Left colon (tissue), 2 donors: ENCODE measurements at regions not wholly inside any gene's neighbourhood (a gene's known extent, or its start where the extent isn't known, plus 50 kb on each side); places are given as distances from the start of the nearest gene placed in this dataset.
"Not testable (repeated sequence)": the region's sequence is repeated elsewhere in the genome, so short reads cannot be mapped to it uniquely, and the experiment has no call there.

Experiments
- ATAC-seq: fragments of 200-7000 bp; cut with Tn5 transposase; one replicate; pipeline ENCODE4 v1.9.1; 2020; ENCODE audit warnings: mild to moderate bottlenecking, moderate library complexity
- DNase-seq, 2 donors: peaks; one replicate each; pipeline ENCODE4 v3.0.0-alpha.2; 2020
- intact Hi-C, 2 donors: fragments of 100-400 bp; cut with DNase I in 1 of 2; cut with micrococcal nuclease in 1 of 2; formaldehyde crosslinking; loops; one replicate each; pipeline versions ENCODE4 v1.11.2 to v1.14.0; 2022; cut with DNase I, micrococcal nuclease
- donor health status: DM: no; HTN: no; CAD: no.
- donor health status: DM: yes; HTN: yes; CAD: no.

DNA sequence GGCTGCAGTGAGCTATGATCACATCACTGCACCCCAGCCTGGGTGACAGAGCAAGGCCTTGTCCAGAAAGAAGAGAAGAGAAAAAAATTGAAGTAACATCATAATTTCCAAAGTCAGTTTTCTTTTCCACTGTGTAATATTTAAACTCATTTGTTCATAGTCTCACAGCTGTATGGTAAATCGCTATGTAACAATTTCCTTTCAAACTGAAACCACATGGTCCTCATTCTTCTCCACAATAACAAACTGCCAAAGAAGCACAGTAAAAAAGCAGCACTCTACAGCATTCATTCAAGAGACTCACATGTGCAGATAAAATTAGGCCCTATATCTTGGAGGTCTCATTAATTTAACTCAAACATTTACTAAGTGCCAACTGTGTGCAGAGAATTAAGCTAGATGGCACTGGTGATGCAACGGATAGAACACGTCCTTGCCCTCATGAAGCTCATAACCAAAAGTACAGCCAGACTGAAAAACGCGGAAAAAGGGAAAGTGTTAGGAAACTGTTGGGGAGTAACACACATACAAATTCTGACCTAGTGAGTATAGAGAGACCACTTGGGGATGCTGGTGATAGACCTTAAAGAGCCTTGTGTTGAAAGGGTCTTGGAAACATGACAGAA, 174.0 kb upstream of the KCTD7 start:
- no peak for ATAC-seq
- intact Hi-C loops, result no loop called here
- DNase-seq, result no peak

DNA sequence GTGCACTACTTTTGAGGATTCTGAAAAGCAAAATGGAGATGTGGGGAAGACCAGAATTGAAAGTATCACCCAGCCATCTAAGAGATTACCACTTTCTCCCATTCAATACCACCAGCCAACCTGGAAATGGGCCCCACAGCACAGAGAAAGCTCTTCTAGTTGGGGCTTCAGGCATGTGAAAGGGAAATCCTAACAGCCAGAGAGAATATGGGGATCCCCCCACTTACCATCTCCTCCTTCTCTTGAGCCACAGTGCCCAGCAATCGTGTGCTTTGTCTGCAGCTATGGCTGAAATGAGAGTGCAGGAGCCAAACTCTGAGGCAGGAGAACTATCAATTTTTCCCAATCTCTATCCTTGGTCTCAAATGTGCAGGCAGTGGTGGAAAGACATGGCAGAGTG, 173.2 kb upstream of the KCTD7 start:
- DNase-seq, intact Hi-C loops, ATAC-seq: not testable (repeated sequence)

- DNase-seq, intact Hi-C loops, ATAC-seq: not testable (repeated sequence)
Observed at GRCh38 chr7:66456431-66456830, 172.2 kb upstream of the KCTD7 start.

DNA sequence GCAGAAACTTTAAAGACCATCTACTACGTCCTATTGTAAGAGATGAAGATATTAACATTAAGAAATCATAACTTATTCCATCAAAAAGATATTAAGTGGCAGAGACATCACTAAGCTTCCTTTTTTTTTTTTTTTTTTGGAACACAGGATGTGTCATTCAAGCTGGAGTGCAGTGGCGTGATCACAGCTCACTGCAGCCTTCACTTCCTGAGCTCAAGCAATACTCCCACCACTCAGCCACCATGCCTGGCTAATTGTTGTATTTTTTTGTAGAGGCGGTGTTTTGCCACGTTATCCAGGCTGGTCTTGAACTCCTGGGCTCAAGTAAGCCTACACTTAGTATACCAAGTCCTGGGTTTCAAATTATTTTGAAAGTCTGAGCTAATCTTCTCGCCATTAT, 169.7 kb upstream of the KCTD7 start:
- ATAC-seq, DNase-seq, intact Hi-C loops: not testable (repeated sequence)

- intact Hi-C loops, DNase-seq, ATAC-seq: not testable (repeated sequence)
Observed at GRCh38 chr7:66459783-66460413, 168.8 kb upstream of the KCTD7 start.

GRCh38 chr7:66460921-66461361, 167.7 kb upstream of the KCTD7 start:
- DNase-seq (no peak), ATAC-seq (no peak)
- intact Hi-C loops, result no loop called here

DNA sequence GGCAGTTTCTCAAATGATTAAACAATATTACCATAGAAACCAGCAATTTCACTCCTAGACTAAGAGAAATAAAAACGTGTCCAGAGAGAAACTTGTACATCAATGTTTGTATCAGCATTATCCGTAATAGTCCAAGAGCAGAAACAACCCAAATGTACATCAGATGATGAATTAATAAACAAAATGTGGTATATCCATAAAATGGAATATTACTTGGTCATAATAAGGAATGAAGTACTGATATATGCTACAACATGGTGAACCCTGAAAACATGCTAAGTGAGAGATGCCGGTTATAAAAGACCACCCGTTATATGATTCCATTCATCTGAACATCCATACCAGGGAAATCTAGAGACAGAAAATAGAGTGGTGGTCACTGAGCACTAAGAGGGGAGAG, 167.3 kb upstream of the KCTD7 start:
- DNase-seq, ATAC-seq, intact Hi-C loops: not testable (repeated sequence)

GRCh38 chr7:66462831-66463230, 165.8 kb upstream of the KCTD7 start:
- ATAC-seq, intact Hi-C loops: not testable (repeated sequence)

DNA sequence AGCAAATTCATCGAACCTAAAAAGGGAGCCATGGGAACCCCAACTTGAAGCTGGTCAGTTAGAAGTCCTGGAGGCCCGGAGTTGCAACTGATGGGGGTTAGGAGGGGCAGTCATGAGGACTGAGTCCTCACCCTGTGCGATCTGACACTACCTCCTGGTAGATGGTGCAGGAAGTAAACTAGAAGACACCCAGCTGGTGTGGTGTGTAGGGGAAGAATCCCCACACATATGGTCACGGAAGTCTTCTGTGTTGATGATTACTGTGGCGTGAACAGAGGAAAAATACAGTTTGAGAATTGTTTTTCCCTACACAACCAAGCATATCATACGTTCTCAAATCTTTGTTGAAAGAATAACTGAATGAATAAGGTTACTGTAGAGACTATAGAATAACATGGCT, 164.6 kb upstream of the KCTD7 start:
- intact Hi-C loops, result no loop called here
- DNase-seq (no peak), ATAC-seq (no peak)

More at GRCh38 chr7:66462831-66463230, 165.8 kb upstream of the KCTD7 start:
- DNase-seq, result not testable (repeated sequence)

GRCh38 chr7:66466081-66466600, 162.5 kb upstream of the KCTD7 start:
- no peak for ATAC-seq
- DNase-seq, result no peak
- intact Hi-C loops, result no loop called here

- intact Hi-C loops, result no loop called here
- DNase-seq (no peak), ATAC-seq (no peak)
Observed at GRCh38 chr7:66467887-66468286, 160.8 kb upstream of the KCTD7 start.

GRCh38 chr7:66473064-66473463, 155.6 kb upstream of the KCTD7 start:
- DNase-seq, intact Hi-C loops: not testable (repeated sequence)
- ATAC-seq, result peak; percentile 92

- intact Hi-C loops, result no loop called here
- no peak for DNase-seq
- ATAC-seq, result no peak
Observed at GRCh38 chr7:66474441-66474840, 154.2 kb upstream of the KCTD7 start.

- intact Hi-C loops, DNase-seq, ATAC-seq: not testable (repeated sequence)
Observed at GRCh38 chr7:66476056-66476455, 152.6 kb upstream of the KCTD7 start.

DNA sequence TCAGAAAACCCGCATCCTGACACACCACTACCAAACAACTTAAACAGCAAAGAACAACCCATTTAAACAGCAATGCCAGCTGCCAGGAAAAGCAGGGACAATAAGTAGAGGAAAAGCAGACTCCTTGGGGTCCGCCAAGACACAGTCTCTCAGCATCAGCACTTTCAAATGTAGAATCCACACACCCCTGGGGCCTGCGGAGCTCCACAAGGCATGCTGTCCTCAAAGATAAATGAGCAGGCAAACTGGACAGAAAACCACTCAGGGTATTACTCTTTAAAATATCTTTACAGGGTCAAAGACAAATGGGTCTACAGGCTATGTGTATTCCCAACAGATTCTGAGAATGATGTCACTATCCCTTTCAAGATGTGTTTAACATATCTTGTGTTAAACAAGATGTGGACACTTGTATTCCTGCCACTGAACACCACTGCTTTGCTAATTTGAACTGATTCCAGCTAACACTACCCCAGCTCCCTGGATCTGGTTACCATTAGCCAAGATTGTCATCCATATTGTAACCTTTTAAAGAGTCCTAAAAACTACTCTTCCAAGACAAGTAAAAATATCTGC, 150.8 kb upstream of the KCTD7 start:
- intact Hi-C loops, ATAC-seq, DNase-seq: not testable (repeated sequence)

GRCh38 chr7:66481229-66481628, 147.5 kb upstream of the KCTD7 start:
- DNase-seq, intact Hi-C loops, ATAC-seq: not testable (repeated sequence)

DNA sequence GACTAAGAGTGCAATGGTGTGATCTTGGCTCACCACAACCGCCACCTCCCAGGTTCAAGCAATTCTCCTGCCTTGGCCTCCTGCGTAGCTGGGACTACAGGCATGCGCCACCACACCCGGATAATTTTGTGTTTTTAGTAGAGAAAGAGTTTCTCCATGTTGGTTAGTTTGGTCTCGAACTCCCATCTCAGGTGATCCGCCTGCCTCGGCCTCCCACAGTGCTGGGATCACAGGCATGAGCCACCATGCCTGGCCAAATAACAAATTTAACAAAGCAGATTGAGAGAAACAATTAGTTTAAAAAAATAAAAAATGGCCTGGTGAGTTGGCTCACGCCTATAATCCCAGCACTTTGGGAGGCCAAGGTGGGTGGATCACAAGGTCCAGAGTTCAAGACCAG, 139.6 kb upstream of the KCTD7 start:
- DNase-seq, intact Hi-C loops, ATAC-seq: not testable (repeated sequence)

DNA sequence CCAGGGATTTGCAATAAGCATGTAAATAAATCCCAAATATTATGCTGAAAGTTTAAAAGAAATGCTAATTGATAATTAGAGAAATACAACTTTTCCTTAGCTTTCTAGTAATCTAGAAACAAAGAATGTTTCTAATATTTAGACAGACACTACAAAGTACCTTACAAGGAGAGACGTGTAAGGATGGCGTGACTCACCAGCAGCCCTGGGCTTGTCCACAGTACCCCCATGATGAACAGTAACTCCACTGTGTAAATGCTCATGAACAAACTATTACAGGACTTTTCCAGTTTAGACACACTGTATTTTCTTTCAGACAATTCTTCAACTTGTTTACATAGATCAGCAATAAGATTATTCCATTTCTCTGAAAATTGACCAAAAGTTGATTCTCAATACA, 138.9 kb upstream of the KCTD7 start:
- ATAC-seq, DNase-seq, intact Hi-C loops: not testable (repeated sequence)

DNA sequence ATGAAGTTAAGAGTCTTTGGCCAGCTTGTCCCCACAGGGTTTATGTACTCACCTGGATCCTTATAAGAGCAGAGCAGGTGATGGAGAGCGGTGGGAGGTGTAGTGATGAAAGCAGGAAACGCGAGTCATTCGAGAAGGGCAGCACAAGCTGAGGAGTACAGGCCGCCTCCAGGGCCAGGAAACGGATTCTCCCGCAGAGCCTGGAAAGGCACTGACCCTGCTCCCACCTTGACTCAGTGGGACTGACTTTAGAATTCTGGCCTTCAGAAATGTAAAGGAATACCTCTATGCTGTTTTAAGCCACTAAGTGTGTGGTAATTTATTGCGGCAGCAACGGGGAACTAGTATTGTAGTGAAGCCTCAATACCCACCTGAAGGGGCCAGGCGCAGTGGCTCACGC, 137.7 kb upstream of the KCTD7 start:
- DNase-seq, ATAC-seq, intact Hi-C loops: not testable (repeated sequence)

DNA sequence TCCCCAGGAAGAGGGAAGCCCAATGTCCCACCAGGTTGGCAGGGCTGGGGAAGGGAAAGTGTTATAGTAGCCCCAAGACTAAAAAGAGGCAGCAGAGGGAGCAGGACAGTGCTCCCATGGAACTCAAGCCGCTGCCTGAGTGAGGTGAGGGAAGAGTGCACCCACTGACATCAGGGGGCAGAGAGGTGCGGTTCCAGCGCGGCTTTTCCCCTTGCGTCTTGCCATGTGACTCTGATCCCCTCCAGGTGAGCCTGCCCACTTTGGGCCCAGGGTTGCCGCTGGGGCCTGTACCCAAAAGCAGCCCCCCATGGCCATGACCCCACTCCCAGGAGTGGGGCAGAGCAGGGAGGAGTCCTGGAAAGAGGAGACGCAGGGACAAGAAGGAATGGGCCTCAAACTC, 136.3 kb upstream of the KCTD7 start:
- DNase-seq, ATAC-seq, intact Hi-C loops: not testable (repeated sequence)
